ENCODE measurements at regions not wholly inside any gene's neighbourhood (a gene's known extent, or its start where the extent isn't known, plus 50 kb on each side); places are given as distances from the start of the nearest gene placed in this dataset.

- Histone ChIP-seq H3K27me3 (ENCODE audit: insufficient read depth, poor library complexity, severe bottlenecking) (no peaks in the 10 kb centered on the region), H3K27ac (replicated peaks) (no peak overlapping the region), H3K4me3 (replicated peaks; ENCODE audit: insufficient read depth, low read length) (no peak overlapping the region)
- DNase-seq (ENCODE audit: low read depth in 1 of 2, low spot score in 1 of 2): no peak
- no peak for TF ChIP-seq SPI1 (IDR thresholded peaks at IDR 0.05; ENCODE audit: borderline replicate concordance, low read depth)
- TF ChIP-seq CTCF (IDR thresholded peaks at IDR 0.05; ENCODE audit: insufficient read depth, low read length): no peak
- TF ChIP-seq GABPA (IDR thresholded peaks at IDR 0.05; ENCODE audit: low read depth): no peak
- no peak for TF ChIP-seq POLR2AphosphoS5 (IDR thresholded peaks at IDR 0.05; ENCODE audit: low read depth)
Observed at GRCh38 chr6:86251106-86251505, 608.4 kb upstream of the SYNCRIP start.

- Histone ChIP-seq H3K4me3 (replicated peaks; ENCODE audit: insufficient read depth, low read length) (no peak overlapping the region), H3K27me3 (ENCODE audit: insufficient read depth, poor library complexity, severe bottlenecking) (no peaks in the 10 kb centered on the region), H3K27ac (replicated peaks) (no peak overlapping the region)
- DNase-seq (ENCODE audit: low read depth in 1 of 2, low spot score in 1 of 2): no peak
- TF ChIP-seq GABPA (IDR thresholded peaks at IDR 0.05; ENCODE audit: low read depth): no peak
- no peak for TF ChIP-seq SPI1 (IDR thresholded peaks at IDR 0.05; ENCODE audit: borderline replicate concordance, low read depth)
- no peak for TF ChIP-seq POLR2AphosphoS5 (IDR thresholded peaks at IDR 0.05; ENCODE audit: low read depth)
- TF ChIP-seq REST (IDR thresholded peaks at IDR 0.05; ENCODE audit: insufficient replicate concordance, low read depth): no peak
- TF ChIP-seq CTCF (IDR thresholded peaks at IDR 0.05; ENCODE audit: insufficient read depth, low read length): no peak
Observed at GRCh38 chr6:86217906-86218305, 575.2 kb upstream of the SYNCRIP start.

- Histone ChIP-seq H3K27me3 (ENCODE audit: insufficient read depth, poor library complexity, severe bottlenecking) (no peaks in the 10 kb centered on the region), H3K27ac (replicated peaks) (no peak overlapping the region), H3K4me3 (replicated peaks; ENCODE audit: insufficient read depth, low read length) (no peak overlapping the region)
- DNase-seq (ENCODE audit: low read depth in 1 of 2, low spot score in 1 of 2): no peak
- TF ChIP-seq POLR2AphosphoS5 (IDR thresholded peaks at IDR 0.05; ENCODE audit: low read depth) (no peak), SPI1 (IDR thresholded peaks at IDR 0.05; ENCODE audit: borderline replicate concordance, low read depth) (no peak), REST (IDR thresholded peaks at IDR 0.05; ENCODE audit: insufficient replicate concordance, low read depth) (no peak), GABPA (IDR thresholded peaks at IDR 0.05; ENCODE audit: low read depth) (no peak), CTCF (IDR thresholded peaks at IDR 0.05; ENCODE audit: insufficient read depth, low read length) (no peak)
Observed at GRCh38 chr6:86215323-86215722, 572.6 kb upstream of the SYNCRIP start.

- Histone ChIP-seq H3K27me3 (ENCODE audit: insufficient read depth, poor library complexity, severe bottlenecking) (no peaks in the 10 kb centered on the region), H3K4me3 (replicated peaks; ENCODE audit: insufficient read depth, low read length) (no peak overlapping the region), H3K27ac (replicated peaks) (no peak overlapping the region)
- TF ChIP-seq POLR2AphosphoS5 (IDR thresholded peaks at IDR 0.05; ENCODE audit: low read depth) (no peak), CTCF (IDR thresholded peaks at IDR 0.05; ENCODE audit: insufficient read depth, low read length) (no peak), REST (IDR thresholded peaks at IDR 0.05; ENCODE audit: insufficient replicate concordance, low read depth) (no peak), SPI1 (IDR thresholded peaks at IDR 0.05; ENCODE audit: borderline replicate concordance, low read depth) (no peak), GABPA (IDR thresholded peaks at IDR 0.05; ENCODE audit: low read depth) (no peak)
- no peak for DNase-seq (ENCODE audit: low read depth in 1 of 2, low spot score in 1 of 2)
Observed at GRCh38 chr6:86205980-86206379, 563.3 kb upstream of the SYNCRIP start.
